Stomach (tissue), 8 donors: ENCODE measurements at regions not wholly inside any gene's neighbourhood (a gene's known extent, or its start where the extent isn't known, plus 50 kb on each side); places are given as distances from the start of the nearest gene placed in this dataset.

ENCODE experiments used
- DNase-seq, 2 donors: peaks; one replicate each; pipeline versions ENCODE4 v3.0.0 to v3.0.0-alpha.2; 2013 to 2019
- H3K27ac ChIP-seq, 5 donors: fragments of 200-600 bp in 4 of 5; sonication (generic) in 4 of 5; one replicate each; pipeline ENCODE4 v1.5.1; 2013 to 2019; ENCODE audit warnings: mild to moderate bottlenecking in 1 of 5, moderate library complexity in 1 of 5
- H3K27me3 ChIP-seq, 3 donors: fragments of 200-600 bp; sonication (generic); one replicate each; pipeline ENCODE4 v1.5.1; 2017 to 2019; ENCODE audit warnings: mixed run types in 1 of 3
- H3K36me3 ChIP-seq, 4 donors: fragments of 200-600 bp; sonication (generic); 1 replicate in 3 of 4; 2 replicates in 1 of 4; pipeline ENCODE4 v1.5.1; 2016 to 2019
- H3K4me1 ChIP-seq, 4 donors: fragments of 200-600 bp; sonication (generic); one replicate each; pipeline ENCODE4 v1.5.1; 2016 to 2019
- H3K4me3 ChIP-seq, 4 donors: fragments of 200-600 bp; sonication (generic) in 3 of 4; one replicate each; pipeline ENCODE4 v1.5.1; 2016 to 2019; ENCODE audit warnings: mild to moderate bottlenecking in 1 of 4
- H3K9me3 ChIP-seq, 4 donors: fragments of 200-600 bp; sonication (generic); one replicate each; pipeline ENCODE4 v1.5.1; 2016 to 2019
- CTCF ChIP-seq, 7 experiments: fragments of 450-650 bp in 4 of 7; fragments of 200-600 bp in 3 of 7; sonication (generic) in 3 of 7; IDR thresholded peaks; one replicate each; pipeline ENCODE4 v1.5.1; 2016 to 2019; ENCODE audit warnings: antibody characterized with exemption in 7 of 7, control low read depth in 2 of 7, mild to moderate bottlenecking in 1 of 7
- EP300 ChIP-seq: sonication (generic); formaldehyde crosslinking; IDR thresholded peaks from one replicate; pipeline ENCODE4 v1.6.1; 2017; ENCODE audit warnings: antibody characterized with exemption
- POLR2A ChIP-seq, 4 donors: fragments of 450-650 bp; IDR thresholded peaks; one replicate each; pipeline ENCODE4 v1.6.1; 2016; ENCODE audit warnings: antibody characterized with exemption in 4 of 4, control low read depth in 2 of 4, mild to moderate bottlenecking in 1 of 4, moderate library complexity in 1 of 4
- POLR2AphosphoS5 ChIP-seq, 3 donors: sonication (generic); formaldehyde crosslinking; IDR thresholded peaks; one replicate each; pipeline ENCODE4 v1.6.1; 2016; ENCODE audit warnings: antibody characterized with exemption in 3 of 3
- WGBS, 5 donors: extraction: QIAGEN DNeasy Blood & Tissue Kit in 3 of 5; methylation state at CpG; one replicate each; pipeline versions ENCODE4 v1.1.5 to v1.1.7; 2013 to 2018; 5-methylcytosine and 5-hydroxymethylcytosine counted together
- intact Hi-C: fragments of 100-400 bp; cut with DNase I; formaldehyde crosslinking; loops from one replicate; pipeline ENCODE4 v1.15.1; 2023; ENCODE audit warnings: low total_unique reads
- donor health status: healthy with polysubstance abuse.
- donor health status: Bipolar disorder and iron deficiency.
- donor health status: healthy.

- DNase-seq, result no peak
- H3K36me3 ChIP-seq, result no peaks in the 10 kb centered on the region
- H3K4me1 ChIP-seq, result no peaks in the 10 kb centered on the region
- 75 to 88% (median 83%) methylated on average over 8 of the region's 8 CpGs for WGBS, 5 donors
- no peak for TF ChIP-seq POLR2A (IDR thresholded peaks at IDR 0.05)
- TF ChIP-seq EP300, result no peak
- no peak for TF ChIP-seq POLR2AphosphoS5 (IDR thresholded peaks at IDR 0.05)
- TF ChIP-seq CTCF (IDR thresholded peaks at IDR 0.05), result no peak
- intact Hi-C loops, result no loop called here
- no peak overlapping the region for H3K27ac ChIP-seq
- no peak overlapping the region for H3K4me3 ChIP-seq
- H3K27me3 ChIP-seq, result no peaks in the 10 kb centered on the region
- H3K9me3 ChIP-seq, result no peaks in the 10 kb centered on the region
Observed at GRCh38 chr16:25614716-25615265, 77.0 kb upstream of the HS3ST4 start.

GRCh38 chr16:25613931-25614330 lies 77.8 kb upstream of the HS3ST4 start:
- intact Hi-C loops, result no loop called here
- no peaks in the 10 kb centered on the region for H3K27me3 ChIP-seq
- DNase-seq, result no peak
- no peaks in the 10 kb centered on the region for H3K9me3 ChIP-seq
- WGBS, 5 donors, result 78 to 86% (median 80%) methylated on average over 5 of the region's 5 CpGs
- H3K4me3 ChIP-seq, result no peak overlapping the region
- H3K36me3 ChIP-seq, result no peaks in the 10 kb centered on the region
- TF ChIP-seq CTCF (IDR thresholded peaks at IDR 0.05) (no peak), POLR2A (IDR thresholded peaks at IDR 0.05) (no peak), POLR2AphosphoS5 (IDR thresholded peaks at IDR 0.05) (no peak), EP300 (no peak)
- no peak overlapping the region for H3K27ac ChIP-seq
- H3K4me1 ChIP-seq, result no peaks in the 10 kb centered on the region

GRCh38 chr16:25608002-25608401 lies 83.8 kb upstream of the HS3ST4 start:
- no peaks in the 10 kb centered on the region for H3K9me3 ChIP-seq
- no peaks in the 10 kb centered on the region for H3K27me3 ChIP-seq
- no peak overlapping the region for H3K27ac ChIP-seq
- no peaks in the 10 kb centered on the region for H3K36me3 ChIP-seq
- no peaks in the 10 kb centered on the region for H3K4me1 ChIP-seq
- no peak for DNase-seq
- WGBS, 5 donors, result 40 to 50% (median 48%) methylated on average over 9 of the region's 9 CpGs
- no peak overlapping the region for H3K4me3 ChIP-seq
- intact Hi-C loops, result no loop called here
- TF ChIP-seq POLR2A (IDR thresholded peaks at IDR 0.05) (no peak), CTCF (IDR thresholded peaks at IDR 0.05) (no peak), POLR2AphosphoS5 (IDR thresholded peaks at IDR 0.05) (no peak), EP300 (no peak)

GRCh38 chr16:25606069-25606468 lies 85.7 kb upstream of the HS3ST4 start:
- Histone ChIP-seq H3K27ac (no peak overlapping the region), H3K27me3 (no peaks in the 10 kb centered on the region), H3K4me1 (no peaks in the 10 kb centered on the region), H3K9me3 (peaks cover 0 to 3% (median 0%) of the 10 kb centered on the region in 4 donors), H3K36me3 (no peaks in the 10 kb centered on the region), H3K4me3 (no peak overlapping the region)
- WGBS, 5 donors, result 53 to 61% (median 58%) methylated on average over 6 of the region's 6 CpGs
- intact Hi-C loops, result no loop called here
- no peak for DNase-seq
- no peak for TF ChIP-seq EP300
- no peak for TF ChIP-seq CTCF (IDR thresholded peaks at IDR 0.05)
- TF ChIP-seq POLR2AphosphoS5 (IDR thresholded peaks at IDR 0.05), result no peak
- no peak for TF ChIP-seq POLR2A (IDR thresholded peaks at IDR 0.05)
